CD4-positive, alpha-beta T cell treated with Interleukin-21 for 1 hour (primary cell): ENCODE measurements at regions not wholly inside any gene's neighbourhood (a gene's known extent, or its start where the extent isn't known, plus 50 kb on each side); places are given as distances from the start of the nearest gene placed in this dataset.
A peak's percentile ranks its signal among the peaks of the same experiment; 100 is the strongest.
"Not testable (repeated sequence)": the region's sequence is repeated elsewhere in the genome, so short reads cannot be mapped to it uniquely, and the experiment has no call there.

Experiments
- DNase-seq: peaks from one replicate; pipeline ENCODE4 v3.0.0-alpha.2; 2020

GRCh38 chr5:173667702-173668101, 51.3 kb upstream of the BOD1 start:
- DNase-seq: no peak

DNA sequence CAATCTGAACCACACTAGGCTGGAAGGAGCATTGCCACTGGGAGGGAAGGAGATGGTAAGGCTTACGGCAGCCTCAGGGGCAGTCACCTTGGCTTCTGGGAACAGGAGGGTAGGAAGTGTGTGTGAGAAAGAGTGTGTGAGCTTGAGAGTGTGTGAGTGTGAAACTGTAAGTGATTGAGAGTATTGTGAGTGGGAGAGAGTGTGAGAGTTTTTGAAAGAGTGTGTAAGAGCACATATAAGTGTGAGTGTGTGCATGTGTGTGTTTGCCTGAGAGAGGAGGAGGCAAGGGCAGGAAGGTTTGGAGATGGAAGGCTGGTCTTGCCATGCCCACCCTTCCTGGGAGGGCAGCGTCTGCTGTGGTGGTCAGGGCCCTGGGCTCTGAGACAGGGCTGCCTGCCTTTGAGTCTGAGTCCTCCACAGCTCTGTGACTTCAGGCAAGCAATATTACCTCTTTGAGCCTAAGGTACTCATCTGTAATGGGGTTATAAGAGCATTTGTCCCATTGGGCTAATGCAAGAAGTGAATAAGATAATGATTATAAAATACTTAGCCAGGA, 51.9 kb upstream of the BOD1 start:
- no peak for DNase-seq

GRCh38 chr5:173668910-173669309, 52.5 kb upstream of the BOD1 start:
- DNase-seq: no peak

- DNase-seq: no peak
Measured at GRCh38 chr5:173669483-173669882, 53.0 kb upstream of the BOD1 start.

DNA sequence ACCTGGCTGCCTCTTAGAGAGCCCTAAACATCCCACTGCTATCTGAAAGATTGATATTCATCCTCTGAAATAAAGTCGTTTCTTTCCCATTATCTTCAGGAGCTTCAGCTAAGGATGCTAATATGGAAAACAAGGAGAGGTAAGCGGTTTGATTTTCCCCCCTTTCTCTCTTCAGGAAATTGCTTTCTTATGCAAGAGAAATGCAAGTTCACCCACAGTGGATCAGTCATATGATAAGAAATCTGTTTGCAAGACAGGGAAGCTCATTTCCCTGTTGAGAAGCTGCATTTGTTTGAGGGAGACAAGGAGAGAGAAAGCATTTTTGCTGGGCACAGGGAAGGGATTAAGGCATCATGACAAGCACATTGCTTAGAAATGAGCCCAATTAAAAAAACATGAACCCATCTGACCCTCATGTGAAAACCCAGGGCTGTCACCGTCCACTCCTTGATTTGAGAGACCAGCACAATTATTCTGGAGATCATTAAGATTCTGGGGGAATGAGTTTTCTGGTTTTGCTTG, 53.7 kb upstream of the BOD1 start:
- DNase-seq: no peak

DNA sequence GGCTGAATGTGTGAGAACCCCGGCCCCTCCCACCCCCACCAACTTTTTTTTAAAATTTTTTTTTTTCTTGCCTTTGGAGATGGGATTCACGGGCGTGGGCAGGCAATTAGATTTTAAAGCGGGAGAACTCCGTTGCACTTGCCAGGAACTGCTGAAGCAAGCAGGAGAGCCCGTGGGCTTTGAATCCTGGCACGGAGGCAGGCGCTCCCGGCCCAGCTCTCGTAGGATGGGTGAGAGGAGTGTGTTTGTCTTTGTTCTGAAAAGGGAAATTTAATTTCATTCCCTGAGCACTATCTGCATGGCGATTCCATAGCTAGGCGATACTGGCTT, 54.3 kb upstream of the BOD1 start:
- DNase-seq: no peak

- no peak for DNase-seq
Measured at GRCh38 chr5:173671121-173671949, 54.9 kb upstream of the BOD1 start.

DNA sequence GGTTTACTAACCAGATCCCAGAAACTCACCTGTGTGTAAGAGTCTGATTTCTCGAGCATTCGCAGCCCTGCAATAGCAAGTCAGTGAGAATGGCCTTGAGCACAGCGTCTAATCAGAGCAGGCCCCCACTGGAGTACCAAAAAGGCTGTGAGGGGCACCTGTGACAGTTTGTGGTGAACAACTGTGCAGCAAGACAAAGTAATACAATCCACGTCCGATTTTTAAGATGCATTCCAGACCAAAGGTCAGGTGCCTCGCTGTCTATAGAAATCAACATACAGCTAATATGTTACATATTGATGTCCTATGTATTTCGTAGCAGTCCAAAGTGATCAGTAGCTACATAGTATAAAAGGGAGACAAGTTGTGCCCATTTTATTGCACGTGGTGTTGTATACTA, 55.7 kb upstream of the BOD1 start:
- no peak for DNase-seq

GRCh38 chr5:173672891-173673290, 56.4 kb upstream of the BOD1 start:
- no peak for DNase-seq

GRCh38 chr5:173673295-173674101, 57.0 kb upstream of the BOD1 start:
- no peak for DNase-seq

- DNase-seq: no peak
Measured at GRCh38 chr5:173675287-173675996, 59.0 kb upstream of the BOD1 start.

- DNase-seq: no peak
Measured at GRCh38 chr5:173676375-173676774, 59.9 kb upstream of the BOD1 start.

- DNase-seq: no peak
Measured at GRCh38 chr5:173677125-173677672, 60.7 kb upstream of the BOD1 start.

DNA sequence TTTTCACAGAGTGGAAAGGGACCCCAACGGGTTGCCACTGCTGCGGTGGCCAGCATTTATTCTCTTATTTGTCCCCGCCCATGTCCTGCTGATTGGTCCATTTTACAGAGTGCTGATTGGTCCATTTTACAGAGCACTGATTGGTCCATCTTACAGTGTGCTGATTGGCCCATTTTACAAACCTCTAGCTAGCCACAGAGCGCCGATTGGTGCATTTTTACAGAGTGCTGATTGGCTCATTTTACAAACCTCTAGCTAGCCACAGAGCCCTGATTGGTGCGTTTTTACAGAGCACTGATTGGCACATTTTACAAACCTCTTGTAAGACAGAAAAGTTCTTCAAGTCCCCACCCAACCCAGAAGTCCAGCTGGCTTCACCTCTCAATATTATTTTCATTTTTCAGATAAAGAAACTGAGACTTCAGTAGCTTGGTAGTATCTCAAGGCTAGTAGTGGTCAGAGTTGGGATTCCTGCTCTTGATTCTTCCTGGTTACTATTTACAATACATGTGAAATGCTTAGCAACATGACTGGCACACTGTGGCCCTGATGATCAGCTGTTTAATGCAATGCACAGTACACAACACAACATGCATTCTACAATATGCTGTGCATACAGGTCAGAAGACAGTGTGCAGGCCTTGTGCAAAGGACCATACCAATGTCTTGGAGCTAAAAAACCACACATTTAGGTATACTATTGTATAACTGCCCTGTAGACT, 63.6 kb upstream of the BOD1 start:
- DNase-seq: no peak

DNA sequence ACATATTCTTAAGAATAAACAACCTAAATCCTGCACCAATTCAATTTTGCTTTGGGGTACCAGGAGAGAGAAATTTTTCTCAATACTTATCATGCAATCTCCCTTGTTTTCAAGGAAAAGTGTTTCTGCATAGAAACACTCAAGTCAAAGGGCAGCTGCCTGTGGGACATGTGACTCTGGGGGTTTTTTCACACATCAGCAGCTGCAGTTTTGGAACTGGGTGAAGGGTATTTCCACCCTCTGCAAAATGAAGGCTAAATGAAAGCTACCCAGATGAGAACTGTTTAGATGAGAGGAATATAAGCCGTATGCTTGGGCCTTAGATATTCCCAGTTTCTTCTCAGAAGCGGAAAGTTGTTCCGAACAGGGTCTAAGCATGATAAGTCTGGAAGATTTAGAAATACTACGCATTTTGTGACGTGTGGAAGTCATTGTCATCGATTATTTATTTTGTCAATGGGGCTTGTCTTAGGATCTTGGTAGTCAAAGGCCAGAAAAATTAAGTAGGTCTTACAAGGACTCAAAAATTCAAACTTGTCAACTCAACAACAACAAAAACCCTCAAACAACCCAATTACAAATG, 64.3 kb upstream of the BOD1 start:
- DNase-seq: no peak

DNA sequence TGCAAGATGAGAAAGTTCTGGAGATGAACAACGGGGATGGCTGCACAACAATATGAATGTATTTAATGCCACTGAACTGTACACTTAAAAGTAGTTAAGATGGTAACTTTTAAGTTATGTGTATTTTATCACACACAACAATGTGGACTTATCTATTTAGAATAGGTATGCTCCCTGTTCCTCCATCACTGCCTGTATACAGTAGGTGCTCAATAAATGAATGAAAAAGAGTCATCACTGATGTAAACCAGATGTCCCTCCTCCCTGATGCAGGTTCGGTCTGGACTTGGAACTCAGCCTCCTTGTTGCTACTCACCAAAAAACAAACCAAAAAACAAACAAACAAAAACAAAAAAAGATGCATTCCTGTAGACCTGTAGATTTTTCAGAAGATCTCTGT, 65.9 kb upstream of the BOD1 start:
- DNase-seq: no peak

GRCh38 chr5:173684535-173684934, 68.1 kb upstream of the BOD1 start:
- DNase-seq: not testable (repeated sequence)

DNA sequence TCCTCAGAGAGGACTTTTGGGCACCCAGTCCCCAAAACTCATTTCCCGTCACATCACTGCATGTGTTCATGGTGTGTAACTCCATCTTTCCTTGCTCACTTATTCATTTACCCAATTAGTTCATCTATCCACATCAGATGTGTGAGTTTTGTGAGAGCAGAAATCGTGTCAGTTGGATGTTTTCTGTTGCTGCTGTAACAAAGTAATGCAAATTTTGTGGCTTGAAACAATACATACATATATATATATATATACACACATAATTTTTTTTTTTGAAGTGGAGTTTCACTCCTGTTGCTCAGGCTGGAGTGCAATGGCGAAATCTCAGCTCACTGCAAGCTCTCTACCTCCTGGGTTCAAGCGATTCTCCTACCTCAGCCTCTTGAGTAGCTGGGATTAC, 70.5 kb upstream of the BOD1 start:
- DNase-seq: no peak

DNA sequence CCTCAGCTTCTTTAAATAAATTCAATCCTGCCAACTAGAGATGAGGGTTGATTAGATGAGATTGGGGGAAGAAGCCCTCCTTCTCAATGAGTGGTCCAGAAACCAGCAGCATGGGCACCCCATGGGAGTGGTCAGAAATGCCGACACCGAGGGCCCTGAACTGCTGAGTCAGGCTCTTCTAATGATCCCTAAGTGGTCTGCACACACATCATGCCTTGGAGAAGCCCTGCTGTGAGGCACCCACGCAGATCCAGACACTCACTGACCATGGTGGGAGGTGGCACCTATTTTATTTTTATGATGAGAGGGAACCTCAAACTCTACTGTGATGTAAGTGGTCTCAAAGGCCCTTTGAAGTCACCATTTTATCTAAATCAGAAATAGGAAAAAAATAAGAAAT, 72.3 kb upstream of the BOD1 start:
- DNase-seq: no peak

DNA sequence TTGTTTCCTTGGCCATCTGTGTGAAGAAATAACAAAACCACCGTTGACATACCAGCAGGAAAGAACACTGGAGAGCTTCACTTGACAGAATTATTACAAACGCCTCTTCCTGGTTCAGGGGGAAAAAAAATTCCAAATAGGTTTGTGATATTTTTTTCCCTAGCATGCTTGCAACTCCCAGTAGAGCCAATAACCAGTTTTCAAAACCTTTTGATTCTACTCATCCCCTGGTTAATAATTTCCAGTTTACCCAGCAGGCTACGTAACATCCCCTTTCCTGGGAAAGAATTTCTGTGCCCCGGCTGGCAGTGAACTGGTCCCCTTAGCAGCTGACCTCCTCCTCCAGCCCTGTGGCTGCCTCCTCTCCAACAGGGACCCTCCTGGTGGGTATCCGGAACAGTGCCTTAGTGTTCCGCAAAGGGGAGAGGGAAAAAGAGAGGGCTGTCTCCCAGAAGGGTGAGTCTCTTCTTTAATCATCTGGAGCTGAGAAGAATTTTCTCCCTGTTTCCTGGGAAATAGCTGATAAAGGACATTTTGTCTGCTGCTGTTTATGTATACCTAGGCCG, 72.8 kb upstream of the BOD1 start:
- DNase-seq: no peak

- peak; percentile 5 for DNase-seq
Measured at GRCh38 chr5:173689737-173690360, 73.4 kb upstream of the BOD1 start.
